Esophagus muscularis mucosa (tissue), 4 donors: ENCODE measurements at regions not wholly inside any gene's neighbourhood (a gene's known extent, or its start where the extent isn't known, plus 50 kb on each side); places are given as distances from the start of the nearest gene placed in this dataset.

Experiments used
- DNase-seq: peaks from one replicate; pipeline ENCODE4 v3.0.0-alpha.2; 2017; ENCODE audit errors: extremely low spot score
- H3K27ac ChIP-seq, 4 donors: fragments of 200-600 bp; sonication (generic); replicated peaks in 1 of 4; 1 replicate in 3 of 4; 2 replicates in 1 of 4; pipeline ENCODE4 v1.5.1; 2016 to 2019; ENCODE audit warnings: mild to moderate bottlenecking in 1 of 4
- H3K27me3 ChIP-seq, 4 donors: fragments of 200-600 bp; sonication (generic); one replicate each; pipeline versions ENCODE4 v1.5.1 to v1.6.0; 2016 to 2019
- H3K36me3 ChIP-seq, 4 donors: fragments of 200-600 bp; sonication (generic); one replicate each; pipeline ENCODE4 v1.5.1; 2016 to 2019
- H3K4me1 ChIP-seq, 4 donors: fragments of 200-600 bp; sonication (generic); one replicate each; pipeline ENCODE4 v1.5.1; 2016 to 2019
- H3K4me3 ChIP-seq, 4 donors: fragments of 200-600 bp; sonication (generic); 1 replicate in 2 of 4; 2 replicates in 2 of 4; pipeline ENCODE4 v1.5.1; 2016 to 2019; ENCODE audit warnings: mild to moderate bottlenecking in 4 of 4, moderate library complexity in 1 of 4
- H3K9me3 ChIP-seq, 4 donors: fragments of 200-600 bp; sonication (generic); 1 replicate in 3 of 4; 2 replicates in 1 of 4; pipeline ENCODE4 v1.5.1; 2016 to 2019
- CTCF ChIP-seq, 3 experiments: fragments of 200-600 bp in 2 of 3; fragments of 450-650 bp in 1 of 3; sonication (generic) in 2 of 3; IDR thresholded peaks; one replicate each; pipeline ENCODE4 v1.5.1; 2017 to 2019; ENCODE audit warnings: antibody characterized with exemption in 3 of 3, mild to moderate bottlenecking in 2 of 3, moderate library complexity in 1 of 3
- EP300 ChIP-seq: sonication (generic); formaldehyde crosslinking; IDR thresholded peaks from one replicate; pipeline ENCODE4 v1.6.1; 2017; ENCODE audit warnings: antibody characterized with exemption
- POLR2A ChIP-seq: fragments of 450-650 bp; IDR thresholded peaks from one replicate; pipeline ENCODE4 v1.6.1; 2017; ENCODE audit warnings: antibody characterized with exemption, moderate library complexity, mild to moderate bottlenecking, low read depth
- POLR2AphosphoS5 ChIP-seq, 2 donors: sonication (generic); formaldehyde crosslinking; IDR thresholded peaks; one replicate each; pipeline ENCODE4 v1.6.1; 2017; ENCODE audit warnings: antibody characterized with exemption in 2 of 2
- WGBS: methylation state at CpG from one replicate; pipeline ENCODE4 v1.1.5; 2018; 5-methylcytosine and 5-hydroxymethylcytosine counted together
- intact Hi-C: fragments of 100-400 bp; cut with DNase I; formaldehyde crosslinking; loops from one replicate; pipeline ENCODE4 v1.15.1; 2023

- 77% methylated on average over 2 of the region's 2 CpGs for whole genome bisulfite sequencing
Observed at GRCh38 chr13:82701020-82701419, 1181.3 kb downstream of the SLITRK1 start.

GRCh38 chr13:82698941-82699340 lies 1183.3 kb downstream of the SLITRK1 start:
- intact Hi-C loops: no loop called here

More at GRCh38 chr13:82701020-82701419, 1181.3 kb downstream of the SLITRK1 start:
- TF ChIP-seq POLR2A (no peak), CTCF (IDR thresholded peaks at IDR 0.05) (no peak), POLR2AphosphoS5 (IDR thresholded peaks at IDR 0.05) (no peak), EP300 (no peak)
- no peaks in the 10 kb centered on the region for H3K4me1 ChIP-seq
- DNase-seq: no peak
- no peaks in the 10 kb centered on the region for H3K36me3 ChIP-seq
- H3K27me3 ChIP-seq: no peaks in the 10 kb centered on the region
- no peaks in the 10 kb centered on the region for H3K9me3 ChIP-seq
- H3K27ac ChIP-seq: no peak overlapping the region
- intact Hi-C loops: no loop called here
- H3K4me3 ChIP-seq: no peak overlapping the region

GRCh38 chr13:82698383-82698782 lies 1183.9 kb downstream of the SLITRK1 start:
- TF ChIP-seq POLR2AphosphoS5 (IDR thresholded peaks at IDR 0.05): no peak
- TF ChIP-seq EP300: no peak
- TF ChIP-seq CTCF (IDR thresholded peaks at IDR 0.05): no peak
- TF ChIP-seq POLR2A: no peak
- no peaks in the 10 kb centered on the region for H3K36me3 ChIP-seq
- no peak for DNase-seq
- no peaks in the 10 kb centered on the region for H3K4me1 ChIP-seq
- no peaks in the 10 kb centered on the region for H3K9me3 ChIP-seq
- no peak overlapping the region for H3K4me3 ChIP-seq
- intact Hi-C loops: no loop called here
- H3K27me3 ChIP-seq: no peaks in the 10 kb centered on the region
- H3K27ac ChIP-seq: no peak overlapping the region

More at GRCh38 chr13:82698941-82699340, 1183.3 kb downstream of the SLITRK1 start:
- Histone ChIP-seq H3K27me3 (no peaks in the 10 kb centered on the region), H3K27ac (no peak overlapping the region), H3K36me3 (no peaks in the 10 kb centered on the region), H3K9me3 (no peaks in the 10 kb centered on the region), H3K4me3 (no peak overlapping the region), H3K4me1 (no peaks in the 10 kb centered on the region)
- TF ChIP-seq EP300 (no peak), POLR2AphosphoS5 (IDR thresholded peaks at IDR 0.05) (no peak), CTCF (IDR thresholded peaks at IDR 0.05) (no peak), POLR2A (no peak)
- no peak for DNase-seq

GRCh38 chr13:82693607-82694006 lies 1188.7 kb downstream of the SLITRK1 start:
- H3K27ac ChIP-seq: no peak overlapping the region
- H3K36me3 ChIP-seq: no peaks in the 10 kb centered on the region
- H3K27me3 ChIP-seq: no peaks in the 10 kb centered on the region
- intact Hi-C loops: no loop called here
- no peak for DNase-seq
- no peaks in the 10 kb centered on the region for H3K9me3 ChIP-seq
- no peak overlapping the region for H3K4me3 ChIP-seq
- TF ChIP-seq EP300 (no peak), POLR2A (no peak), POLR2AphosphoS5 (IDR thresholded peaks at IDR 0.05) (no peak), CTCF (IDR thresholded peaks at IDR 0.05) (no peak)
- WGBS: 79% methylated on average over 1 of the region's 1 CpG
- no peaks in the 10 kb centered on the region for H3K4me1 ChIP-seq

DNA sequence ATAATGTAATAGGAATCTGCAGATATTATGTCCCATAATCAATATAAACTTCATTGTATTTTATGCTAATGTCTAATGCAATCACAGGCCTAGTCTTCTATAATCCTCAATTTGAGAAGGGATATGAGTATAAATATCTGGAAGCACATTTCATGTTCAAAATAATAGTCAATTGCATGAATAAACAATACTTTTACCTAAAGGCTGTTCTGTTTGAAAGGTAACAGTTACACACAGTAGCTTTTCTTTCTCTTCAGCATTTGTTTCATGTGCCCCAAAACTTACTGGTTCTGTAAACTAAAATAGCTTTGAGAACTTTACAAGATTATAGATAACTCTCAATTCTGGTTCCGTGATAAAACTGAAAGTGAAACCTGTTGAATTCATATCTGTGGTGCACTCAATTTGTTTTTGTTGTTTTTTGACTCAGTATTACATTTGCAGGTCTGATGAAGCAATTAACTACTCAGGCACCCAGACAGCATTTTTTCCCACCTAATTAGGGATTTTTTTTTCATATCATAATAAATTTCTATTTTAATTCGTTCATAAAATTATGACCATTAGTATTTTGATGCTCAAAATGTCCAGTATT lies 1193.8 kb downstream of the SLITRK1 start:
- no peak for DNase-seq
- H3K4me1 ChIP-seq: no peaks in the 10 kb centered on the region
- 30% methylated on average over 2 of the region's 2 CpGs for WGBS
- peak overlapping the region; percentile 24 to 36 (median 27) for H3K4me3 ChIP-seq
- H3K27ac ChIP-seq: no peak overlapping the region
- H3K9me3 ChIP-seq: no peaks in the 10 kb centered on the region
- no peak for TF ChIP-seq POLR2A
- TF ChIP-seq EP300: no peak
- no peak for TF ChIP-seq POLR2AphosphoS5 (IDR thresholded peaks at IDR 0.05)
- no peak for TF ChIP-seq CTCF (IDR thresholded peaks at IDR 0.05)
- intact Hi-C loops: no loop called here
- no peaks in the 10 kb centered on the region for H3K27me3 ChIP-seq
- no peaks in the 10 kb centered on the region for H3K36me3 ChIP-seq
